ENCODE measurements at regions not wholly inside any gene's neighbourhood (a gene's known extent, or its start where the extent isn't known, plus 50 kb on each side); places are given as distances from the start of the nearest gene placed in this dataset.

DNA sequence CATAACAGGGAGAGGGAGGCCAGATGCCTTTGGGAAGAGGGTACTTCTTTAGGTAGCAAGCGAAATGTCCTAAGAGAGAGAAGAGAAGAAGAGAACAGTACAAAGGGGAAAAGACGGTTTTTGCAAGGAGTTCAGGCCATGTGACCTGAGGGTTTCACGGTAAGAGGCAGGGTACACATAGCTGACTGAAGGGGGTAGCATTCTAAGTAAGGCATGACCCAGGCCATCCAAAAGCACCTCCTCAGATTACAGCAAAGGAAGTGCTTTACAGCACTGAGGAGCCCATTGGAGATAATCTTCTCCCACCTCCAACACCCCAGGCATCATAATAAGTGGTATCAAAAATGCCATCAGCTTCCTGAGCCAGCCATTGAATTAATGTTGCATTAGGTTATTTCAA is 258.2 kb upstream of the NPY start:
- no peak overlapping the region for H3K27ac ChIP-seq (ENCODE audit: low read depth in 1 of 2, low read length in 2 of 2)
- 100% methylated on average over 1 of the region's 3 CpGs for WGBS (ENCODE audit: insufficient coverage)
- Mint-ChIP-seq H3K9me3 (peaks cover 0 to 6% (median 3%) of the 10 kb centered on the region in 7 donors), H3K36me3 (no peaks in the 10 kb centered on the region), H3K27me3 (ENCODE audit: low read depth in 3 of 3) (peaks cover 0 to 2% (median 1%) of the 10 kb centered on the region in 3 donors), H3K27ac (no peak overlapping the region), H3K4me1 (no peaks in the 10 kb centered on the region), H3K4me3 (no peak overlapping the region)
- H3K4me2 ChIP-seq (replicated peaks; ENCODE audit: extremely low read depth, low read length, poor library complexity, severe bottlenecking) = no peak overlapping the region
- H3K27me3 ChIP-seq (ENCODE audit: control insufficient read depth in 2 of 2, insufficient read depth in 2 of 2, low read length in 2 of 2) = no peaks in the 10 kb centered on the region
- H3K4me3 ChIP-seq (replicated peaks in 1 of 3; ENCODE audit: low read depth in 2 of 3, low read length in 3 of 3) = no peak overlapping the region
- H4K20me1 ChIP-seq (ENCODE audit: insufficient read depth, low read length) = no peaks in the 10 kb centered on the region
- no peak overlapping the region for H2AFZ ChIP-seq (ENCODE audit: insufficient read depth, low read depth, low read length, poor library complexity, severe bottlenecking)
- no peaks in the 10 kb centered on the region for H3K79me2 ChIP-seq (ENCODE audit: insufficient read depth, low read length)
- intact Hi-C loops (cut with micrococcal nuclease) = no loop called here
- H3K9me3 ChIP-seq (replicated peaks in 1 of 2; ENCODE audit: control insufficient read depth in 1 of 2, insufficient read depth in 1 of 2, low read length in 2 of 2) = no peaks in the 10 kb centered on the region
- DNase-seq = no peak
- TF ChIP-seq, protein P1, sequence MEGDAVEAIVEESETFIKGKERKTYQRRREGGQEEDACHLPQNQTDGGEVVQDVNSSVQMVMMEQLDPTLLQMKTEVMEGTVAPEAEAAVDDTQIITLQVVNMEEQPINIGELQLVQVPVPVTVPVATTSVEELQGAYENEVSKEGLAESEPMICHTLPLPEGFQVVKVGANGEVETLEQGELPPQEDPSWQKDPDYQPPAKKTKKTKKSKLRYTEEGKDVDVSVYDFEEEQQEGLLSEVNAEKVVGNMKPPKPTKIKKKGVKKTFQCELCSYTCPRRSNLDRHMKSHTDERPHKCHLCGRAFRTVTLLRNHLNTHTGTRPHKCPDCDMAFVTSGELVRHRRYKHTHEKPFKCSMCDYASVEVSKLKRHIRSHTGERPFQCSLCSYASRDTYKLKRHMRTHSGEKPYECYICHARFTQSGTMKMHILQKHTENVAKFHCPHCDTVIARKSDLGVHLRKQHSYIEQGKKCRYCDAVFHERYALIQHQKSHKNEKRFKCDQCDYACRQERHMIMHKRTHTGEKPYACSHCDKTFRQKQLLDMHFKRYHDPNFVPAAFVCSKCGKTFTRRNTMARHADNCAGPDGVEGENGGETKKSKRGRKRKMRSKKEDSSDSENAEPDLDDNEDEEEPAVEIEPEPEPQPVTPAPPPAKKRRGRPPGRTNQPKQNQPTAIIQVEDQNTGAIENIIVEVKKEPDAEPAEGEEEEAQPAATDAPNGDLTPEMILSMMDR (IDR thresholded peaks at IDR 0.05) = no peak
- no peaks in the 10 kb centered on the region for H3K36me3 ChIP-seq (replicated peaks in 1 of 2; ENCODE audit: control insufficient read depth in 1 of 2, insufficient read depth in 2 of 2, low read length in 2 of 2)
- no peak overlapping the region for H3K9ac ChIP-seq (ENCODE audit: insufficient read depth, low read length, poor library complexity, severe bottlenecking)
- no peaks in the 10 kb centered on the region for H3K4me1 ChIP-seq (ENCODE audit: control insufficient read depth in 1 of 2, insufficient read depth in 2 of 2, low read length in 2 of 2)

DNA sequence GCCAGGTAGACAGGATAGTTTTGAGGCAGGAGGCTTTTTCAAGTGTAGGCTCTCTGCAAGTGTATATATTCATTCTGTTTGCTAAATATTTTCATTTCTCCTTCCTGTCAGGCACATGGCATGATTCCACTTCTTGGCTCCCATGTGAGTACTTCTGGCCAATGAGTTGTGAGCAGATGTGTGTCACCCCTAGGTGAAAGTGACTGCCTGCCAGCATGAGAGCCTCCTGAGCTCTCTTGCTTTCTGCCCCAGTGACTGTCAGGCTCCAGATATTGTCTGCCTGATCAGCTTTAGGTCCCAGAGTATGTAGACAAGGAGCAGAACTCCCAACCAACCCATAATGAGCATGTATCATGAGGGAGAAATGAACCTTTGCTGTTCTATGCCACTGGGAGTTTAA is 257.6 kb upstream of the NPY start:
- no peaks in the 10 kb centered on the region for H3K27me3 ChIP-seq (ENCODE audit: control insufficient read depth in 2 of 2, insufficient read depth in 2 of 2, low read length in 2 of 2)
- DNase-seq = no peak
- H3K36me3 ChIP-seq (replicated peaks in 1 of 2; ENCODE audit: control insufficient read depth in 1 of 2, insufficient read depth in 2 of 2, low read length in 2 of 2) = no peaks in the 10 kb centered on the region
- TF ChIP-seq, protein P1 (IDR thresholded peaks at IDR 0.05) = no peak
- no peak overlapping the region for H3K4me2 ChIP-seq (replicated peaks; ENCODE audit: extremely low read depth, low read length, poor library complexity, severe bottlenecking)
- no peak overlapping the region for H3K4me3 ChIP-seq (replicated peaks in 1 of 3; ENCODE audit: low read depth in 2 of 3, low read length in 3 of 3)
- H3K4me1 Mint-ChIP-seq = no peaks in the 10 kb centered on the region
- no peaks in the 10 kb centered on the region for H3K79me2 ChIP-seq (ENCODE audit: insufficient read depth, low read length)
- intact Hi-C loops (cut with micrococcal nuclease) = no loop called here
- H4K20me1 ChIP-seq (ENCODE audit: insufficient read depth, low read length) = no peaks in the 10 kb centered on the region
- H3K9me3 Mint-ChIP-seq = peaks cover 0 to 6% (median 3%) of the 10 kb centered on the region in 7 donors
- H3K9ac ChIP-seq (ENCODE audit: insufficient read depth, low read length, poor library complexity, severe bottlenecking) = no peak overlapping the region
- no peaks in the 10 kb centered on the region for H3K36me3 Mint-ChIP-seq
- no peak overlapping the region for H2AFZ ChIP-seq (ENCODE audit: insufficient read depth, low read depth, low read length, poor library complexity, severe bottlenecking)
- H3K4me1 ChIP-seq (ENCODE audit: control insufficient read depth in 1 of 2, insufficient read depth in 2 of 2, low read length in 2 of 2) = no peaks in the 10 kb centered on the region
- H3K27ac ChIP-seq (ENCODE audit: low read depth in 1 of 2, low read length in 2 of 2) = no peak overlapping the region
- H3K9me3 ChIP-seq (replicated peaks in 1 of 2; ENCODE audit: control insufficient read depth in 1 of 2, insufficient read depth in 1 of 2, low read length in 2 of 2) = no peaks in the 10 kb centered on the region
- peaks cover 0 to 2% (median 1%) of the 10 kb centered on the region in 3 donors for H3K27me3 Mint-ChIP-seq (ENCODE audit: low read depth in 3 of 3)
- no peak overlapping the region for H3K4me3 Mint-ChIP-seq
- no peak overlapping the region for H3K27ac Mint-ChIP-seq
